Nucleus accumbens (tissue), 56 donors: ENCODE measurements at regions not wholly inside any gene's neighbourhood (a gene's known extent, or its start where the extent isn't known, plus 50 kb on each side); places are given as distances from the start of the nearest gene placed in this dataset.
"Not testable (repeated sequence)": the region's sequence is repeated elsewhere in the genome, so short reads cannot be mapped to it uniquely, and the experiment has no call there.

Source experiments
- DNase-seq, 56 donors: peaks; one replicate each; lab custom pipeline; 2025; lab: John Stamatoyannopoulos, UW

DNA sequence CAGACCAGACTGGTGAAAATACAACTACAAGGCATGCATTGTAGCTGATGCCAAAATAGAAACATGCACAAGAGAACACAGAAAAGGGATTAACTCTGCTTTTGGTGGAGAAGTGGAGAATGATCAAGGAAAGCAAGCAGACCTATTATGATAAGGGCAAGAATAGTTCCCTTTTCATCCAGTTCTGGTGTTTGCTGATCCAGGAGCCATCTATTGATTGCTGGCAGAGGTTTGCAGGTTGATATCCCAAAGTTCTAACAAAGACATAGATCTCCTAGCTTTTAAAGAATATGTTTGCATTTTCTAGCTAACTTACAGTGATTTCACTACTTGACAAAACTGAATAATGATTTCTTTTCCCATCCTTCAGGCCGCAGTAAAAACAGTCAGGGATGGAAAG, 166.2 kb upstream of the CDKN3 start:
- no peak for DNase-seq

DNA sequence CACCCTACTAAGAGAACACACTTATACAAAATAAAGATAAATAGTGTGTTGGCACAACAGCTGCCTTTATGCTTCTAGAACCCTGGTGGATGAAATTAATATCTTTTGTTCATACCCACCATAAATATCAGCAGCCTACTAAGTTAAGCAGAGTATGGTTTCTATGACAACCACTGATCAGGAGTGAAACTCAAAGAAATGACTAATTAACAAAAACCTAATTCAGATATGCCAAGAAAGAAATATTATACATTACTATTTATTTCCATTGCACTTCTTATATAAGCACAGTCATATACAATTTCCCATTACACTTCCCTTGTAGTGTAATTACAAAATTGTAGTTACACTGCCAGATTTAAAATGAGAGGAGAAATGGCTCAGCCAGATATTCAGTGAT, 164.1 kb upstream of the CDKN3 start:
- no peak for DNase-seq

DNA sequence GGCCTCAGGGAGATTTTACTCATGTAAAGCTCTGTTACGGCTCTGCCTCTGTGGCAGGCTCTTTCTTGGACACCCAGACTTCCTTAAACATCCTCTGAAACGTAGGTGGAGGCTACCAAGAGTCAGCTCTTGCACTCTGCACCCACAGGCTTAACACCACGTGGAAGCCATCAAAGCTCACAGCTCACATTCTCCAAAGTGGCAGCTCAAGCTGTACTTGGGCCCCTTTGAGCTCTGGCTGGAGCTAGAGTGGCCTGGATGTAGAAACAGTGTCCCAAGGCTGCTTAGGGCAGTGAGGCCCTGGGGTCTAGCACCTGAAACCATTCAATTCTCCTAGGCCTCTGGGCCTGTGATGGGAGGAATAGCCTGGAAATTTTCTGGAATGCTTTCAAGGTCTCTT, 155.3 kb upstream of the CDKN3 start:
- no peak for DNase-seq

DNA sequence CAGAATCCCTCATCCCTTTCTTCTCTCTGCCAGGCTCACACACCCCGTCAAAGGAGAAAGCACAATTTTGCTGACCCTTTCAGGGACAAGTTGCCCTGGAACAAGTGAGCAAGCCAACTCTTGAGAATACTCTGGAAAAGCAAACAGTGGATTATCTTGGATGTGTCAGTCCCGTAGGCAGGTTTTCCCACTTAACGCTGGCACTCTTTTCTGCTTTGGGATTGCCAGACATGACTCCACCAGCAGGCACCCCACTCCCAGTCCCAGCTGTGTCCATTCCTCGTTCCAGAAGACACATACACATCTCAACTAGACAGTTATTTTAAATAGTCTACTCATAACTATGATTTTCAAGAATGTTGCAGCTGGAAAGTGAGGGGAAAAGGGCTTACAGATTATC, 145.5 kb upstream of the CDKN3 start:
- no peak for DNase-seq

DNA sequence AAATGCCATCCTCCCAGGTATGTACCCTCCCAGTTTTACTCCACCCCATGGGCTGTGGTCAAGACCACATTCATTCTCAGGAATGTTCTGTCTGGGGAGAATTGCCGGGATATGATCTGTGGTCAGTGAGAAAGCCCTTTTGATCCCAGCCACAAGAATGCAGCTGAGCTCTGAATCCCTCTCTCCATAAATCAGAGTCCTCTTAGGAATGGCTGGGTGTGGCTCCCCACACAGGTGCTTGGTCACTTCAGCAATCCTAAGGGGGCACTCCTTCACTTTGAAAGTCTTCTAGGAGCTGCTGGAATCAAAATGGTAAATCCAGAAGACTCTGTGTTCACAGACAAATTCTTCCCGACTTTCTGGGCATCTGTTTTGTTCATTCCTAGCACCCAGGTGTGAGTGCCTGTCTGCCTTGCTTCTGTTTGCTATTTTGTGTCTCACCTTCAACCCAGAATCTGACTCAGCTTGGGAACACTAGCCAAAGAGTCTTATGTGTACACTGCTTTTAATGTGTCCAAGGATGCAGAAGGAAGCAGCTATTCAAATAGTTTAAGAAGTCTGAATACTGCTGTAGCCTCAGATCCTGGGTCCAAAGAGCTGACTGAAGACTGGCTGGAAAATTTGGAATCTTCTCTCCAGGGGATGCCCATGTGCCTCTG, 144.6 kb upstream of the CDKN3 start:
- no peak for DNase-seq

DNA sequence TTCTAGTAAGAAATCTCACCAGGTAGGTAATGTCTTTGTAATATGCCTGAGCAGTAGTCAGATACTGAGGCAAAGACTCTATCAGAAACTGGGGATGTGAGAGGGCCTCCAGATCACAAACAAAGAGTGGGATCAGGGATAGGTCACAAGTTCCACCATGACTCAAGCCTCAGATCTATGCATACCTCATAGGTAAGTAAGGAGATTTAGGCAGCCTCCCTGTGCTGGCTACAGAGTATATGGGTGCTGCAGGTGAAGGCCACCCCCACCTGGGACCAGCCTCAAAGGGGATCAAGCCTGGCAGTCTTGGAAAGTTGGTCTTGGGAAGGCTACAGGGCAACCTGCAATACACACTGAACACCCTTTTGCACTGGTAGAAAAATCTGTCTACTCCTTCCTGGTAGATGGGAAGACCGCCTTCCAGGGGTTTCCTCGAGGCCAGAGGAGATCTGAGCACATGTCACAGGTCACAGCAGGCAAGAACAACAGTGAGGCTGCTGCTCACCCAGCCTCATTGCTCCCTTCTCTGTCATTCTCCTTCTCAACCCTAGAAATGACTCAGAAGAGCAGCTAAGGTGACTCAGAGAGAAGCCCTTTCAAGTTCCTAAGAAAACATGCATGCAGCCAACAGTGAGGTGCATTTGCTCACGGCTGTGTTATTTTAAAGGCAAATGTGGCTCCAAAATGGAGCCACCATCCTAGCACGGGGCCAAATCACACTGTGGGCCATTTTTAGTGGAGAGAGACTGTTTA, 143.4 kb upstream of the CDKN3 start:
- DNase-seq, result no peak

DNA sequence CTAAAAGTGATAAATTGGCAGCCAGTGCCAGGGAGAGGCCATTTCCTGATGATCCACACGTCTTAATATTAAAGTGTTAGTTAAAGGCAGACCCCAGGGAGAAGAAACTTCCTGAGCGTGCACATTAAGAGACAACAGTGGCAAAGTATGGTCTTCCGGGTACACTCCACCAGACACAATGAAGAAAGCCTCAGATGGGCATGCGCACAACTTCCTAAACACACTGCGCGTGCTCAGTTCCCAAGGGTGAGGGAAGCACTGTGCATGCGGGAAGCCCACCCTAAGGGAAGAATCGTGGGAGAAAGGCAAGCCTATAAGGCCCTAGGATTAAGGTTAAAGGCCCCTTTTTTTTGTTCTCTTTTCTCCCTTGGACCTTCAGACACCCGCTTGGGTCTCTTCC, 140.7 kb upstream of the CDKN3 start:
- no peak for DNase-seq

DNA sequence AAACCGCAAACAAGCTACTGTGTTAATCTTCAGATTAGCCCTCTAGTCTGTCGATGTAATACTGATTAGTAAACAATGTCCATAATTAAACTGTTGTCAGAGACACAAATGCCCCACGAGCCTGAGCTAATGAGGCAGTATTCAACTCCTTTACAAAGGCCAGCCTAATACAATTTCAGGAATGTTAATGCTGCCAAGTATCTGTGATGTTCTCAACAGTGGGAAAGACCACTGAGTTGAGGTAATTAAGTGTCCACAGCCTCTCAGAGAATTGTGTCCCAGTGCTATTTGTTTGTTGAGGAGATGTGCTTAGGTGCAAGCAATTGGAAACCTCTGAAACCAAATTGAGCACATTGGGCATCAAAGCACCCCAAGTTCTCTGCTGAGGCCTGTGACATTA, 139.4 kb upstream of the CDKN3 start:
- no peak for DNase-seq

DNA sequence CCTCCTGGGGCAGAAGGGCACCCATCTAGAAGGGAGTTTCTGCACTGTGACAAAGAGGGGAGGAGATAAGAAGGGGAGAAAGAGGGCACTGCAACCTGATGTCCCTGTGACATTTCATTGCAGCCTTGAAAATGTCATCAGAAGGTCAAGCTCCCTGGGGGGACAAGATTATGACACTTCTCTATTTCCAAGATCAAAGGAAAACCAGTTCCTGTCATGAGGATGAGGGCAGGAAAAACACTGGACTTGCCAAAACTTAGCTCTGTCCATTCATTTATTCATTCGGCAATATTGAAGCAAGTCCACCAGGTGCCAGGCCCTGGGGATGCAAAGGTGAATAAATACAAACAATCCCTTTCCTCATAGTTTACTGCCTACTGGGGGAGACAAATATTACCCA, 138.4 kb upstream of the CDKN3 start:
- no peak for DNase-seq

DNA sequence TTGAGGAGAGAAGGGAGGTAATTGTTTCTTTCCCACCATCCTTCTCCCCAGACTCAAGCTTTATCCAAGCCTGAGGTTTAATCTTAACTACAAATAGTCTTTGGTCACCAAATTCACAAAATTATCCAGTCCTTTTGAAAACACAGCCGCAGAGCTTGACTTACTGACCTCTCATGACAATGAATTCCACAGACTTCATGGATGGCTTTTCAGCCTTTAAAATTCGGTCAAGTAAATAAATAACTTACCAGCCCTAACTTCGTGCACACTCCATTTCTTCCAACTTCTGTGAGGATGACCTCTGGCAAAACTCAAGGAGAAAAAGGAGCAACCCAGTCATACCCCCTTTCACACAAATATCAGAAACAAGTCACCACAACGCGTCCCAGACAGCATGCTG, 137.0 kb upstream of the CDKN3 start:
- no peak for DNase-seq

DNA sequence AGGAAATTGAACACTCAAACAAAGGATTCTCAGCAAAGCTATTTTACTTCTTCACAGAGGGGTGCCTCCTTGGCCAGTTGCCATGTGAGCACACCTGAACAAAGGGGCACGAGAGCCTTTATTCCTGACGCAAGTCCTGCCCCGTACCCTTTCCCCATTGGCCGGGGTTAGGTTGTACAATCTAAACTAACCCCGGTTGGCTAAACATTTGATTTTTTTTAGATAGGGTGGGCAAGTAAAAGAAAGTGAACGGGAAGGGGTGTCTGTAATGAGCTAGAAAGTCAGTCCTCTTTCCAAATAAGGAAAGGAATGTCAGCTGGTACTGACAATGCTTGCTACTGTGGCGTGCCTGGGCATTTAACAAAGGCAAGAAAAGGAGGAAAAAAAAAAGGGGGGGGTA, 135.5 kb upstream of the CDKN3 start:
- no peak for DNase-seq

DNA sequence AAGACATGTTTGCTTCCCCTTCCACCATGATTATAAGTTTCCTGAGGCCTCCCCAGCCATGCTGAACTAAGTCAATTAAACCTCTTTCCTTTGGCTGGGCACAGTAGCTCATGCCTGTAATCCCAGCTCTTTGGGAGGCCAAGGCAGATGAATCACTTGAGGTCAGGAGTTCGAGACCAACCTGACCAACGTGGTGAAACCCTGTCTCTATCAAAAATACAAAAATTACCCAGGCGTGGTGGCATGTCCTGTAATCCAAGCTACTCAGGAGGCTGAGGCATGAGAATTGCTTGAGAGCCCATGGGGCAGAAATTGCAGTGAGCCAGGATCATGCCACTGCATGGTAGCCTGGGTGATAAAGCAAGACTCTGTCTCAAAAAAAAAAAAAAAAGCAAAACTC, 130.2 kb upstream of the CDKN3 start:
- not testable (repeated sequence) for DNase-seq

DNA sequence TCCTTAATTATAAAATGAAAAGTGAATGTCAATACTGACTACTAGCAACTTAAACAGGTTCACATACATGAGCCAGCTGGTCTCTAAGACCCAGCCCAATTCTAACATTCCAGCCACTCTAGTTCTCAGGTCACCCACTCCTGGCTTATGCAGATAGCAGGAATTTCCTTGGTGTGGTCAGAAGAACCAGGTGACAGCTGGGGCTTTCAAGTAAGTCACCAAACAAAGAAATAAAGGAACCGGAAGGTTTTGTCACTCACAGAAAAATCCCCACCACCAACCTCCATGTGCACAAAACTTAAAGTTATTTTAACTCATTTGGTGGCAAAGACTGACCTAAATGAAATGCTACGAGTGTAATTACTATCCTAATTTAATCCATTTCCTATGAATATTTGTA, 129.6 kb upstream of the CDKN3 start:
- DNase-seq, result no peak

DNA sequence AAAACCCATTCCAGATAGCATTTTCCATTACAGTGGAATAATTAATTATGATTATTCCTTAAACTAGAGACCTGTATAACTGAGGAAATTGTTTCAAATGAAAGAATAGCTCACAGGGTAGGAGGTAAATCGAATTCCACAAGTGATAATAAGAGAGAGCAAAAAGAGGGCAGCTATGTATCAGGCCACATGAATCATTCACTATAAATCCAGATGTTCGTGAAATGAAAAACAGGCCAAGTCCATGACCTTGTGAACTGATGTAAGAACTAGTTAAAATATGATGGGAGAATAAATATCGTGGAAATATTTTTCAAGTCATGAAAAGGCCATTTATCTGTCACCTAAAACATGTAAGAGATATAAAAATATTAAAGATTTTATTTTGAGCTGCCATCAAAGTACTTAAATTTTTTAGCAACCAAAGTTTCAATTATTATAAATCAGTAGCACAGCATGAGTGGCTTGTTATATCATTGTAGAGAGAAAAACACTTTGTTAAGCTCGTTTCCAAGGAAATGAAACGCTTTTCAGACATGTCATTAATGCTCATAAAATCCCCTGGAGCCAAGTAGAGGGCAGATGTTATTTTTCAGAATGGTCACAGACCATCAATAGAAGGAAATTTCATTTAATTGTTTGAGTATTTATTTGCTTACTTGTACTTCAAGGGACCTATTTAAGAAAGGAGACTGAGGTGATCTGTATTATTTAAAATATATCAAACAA, 120.6 kb upstream of the CDKN3 start:
- no peak for DNase-seq

DNA sequence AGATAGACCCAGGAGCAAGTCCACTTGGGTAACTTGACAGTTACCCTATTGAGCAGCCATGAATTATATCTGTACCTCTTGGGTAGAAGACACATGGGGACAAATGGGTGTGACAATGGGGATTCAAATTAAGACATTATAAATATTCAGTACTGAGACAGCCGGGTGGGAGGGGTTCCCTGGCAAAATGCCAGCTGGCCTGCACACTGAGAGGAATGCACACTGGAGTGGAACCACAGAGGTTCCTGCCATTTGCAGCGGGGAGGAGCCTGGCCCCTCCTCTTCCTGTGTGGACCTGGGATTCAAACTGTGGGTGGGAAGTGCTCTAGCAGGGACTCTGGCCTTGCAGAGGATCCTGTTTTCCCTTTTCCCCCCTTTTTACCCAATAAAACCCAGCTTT, 118.7 kb upstream of the CDKN3 start:
- no peak for DNase-seq

DNA sequence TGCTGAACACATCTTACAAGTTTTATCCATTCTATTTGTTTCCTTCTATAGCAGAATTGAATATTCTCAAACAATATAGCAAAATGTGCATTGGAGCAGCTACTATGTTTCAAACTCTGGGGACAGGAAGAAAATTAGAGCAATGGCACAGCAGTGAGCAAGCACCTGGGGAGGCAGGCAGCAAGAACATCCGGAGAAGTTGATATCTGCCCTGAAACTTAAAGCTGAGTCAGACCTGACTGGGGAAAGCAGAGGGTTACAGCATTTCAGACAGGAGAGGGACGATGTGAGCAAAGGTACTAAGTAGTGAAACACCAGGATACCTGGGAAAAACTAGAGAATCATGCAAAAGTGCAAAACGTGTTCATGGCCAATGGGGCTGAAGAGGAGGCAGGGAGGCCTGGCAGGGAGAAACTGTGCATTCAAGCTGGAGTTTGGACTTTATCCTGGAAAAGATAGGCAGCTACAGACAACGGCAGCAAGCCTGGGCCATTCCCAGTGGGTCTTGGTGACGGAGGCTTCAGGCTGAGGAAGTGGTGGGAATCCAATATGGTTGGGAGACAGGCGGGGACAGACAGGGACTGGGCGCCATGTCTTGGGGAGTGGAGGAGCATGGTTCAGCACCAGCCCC, 118.0 kb upstream of the CDKN3 start:
- DNase-seq, result no peak

DNA sequence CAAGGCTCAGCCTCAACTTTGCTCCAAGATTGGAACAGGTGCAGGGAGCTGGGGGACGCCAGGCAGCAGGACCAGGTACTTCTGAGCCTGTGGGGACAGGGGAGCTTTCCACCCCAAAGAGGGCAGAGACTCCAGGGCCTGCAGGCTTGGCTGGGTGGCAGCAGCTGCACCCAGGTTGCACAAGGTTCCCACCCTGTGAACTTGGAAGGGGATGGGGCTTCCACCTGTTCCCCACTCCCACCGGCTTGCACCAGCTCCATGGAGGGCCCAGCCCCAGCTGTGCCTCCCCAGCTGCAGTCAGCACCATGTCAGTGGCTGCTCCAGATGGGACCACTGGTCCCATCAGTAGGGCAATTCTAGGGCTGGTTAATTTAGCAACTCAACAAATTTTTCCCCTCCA, 114.0 kb upstream of the CDKN3 start:
- no peak for DNase-seq

DNA sequence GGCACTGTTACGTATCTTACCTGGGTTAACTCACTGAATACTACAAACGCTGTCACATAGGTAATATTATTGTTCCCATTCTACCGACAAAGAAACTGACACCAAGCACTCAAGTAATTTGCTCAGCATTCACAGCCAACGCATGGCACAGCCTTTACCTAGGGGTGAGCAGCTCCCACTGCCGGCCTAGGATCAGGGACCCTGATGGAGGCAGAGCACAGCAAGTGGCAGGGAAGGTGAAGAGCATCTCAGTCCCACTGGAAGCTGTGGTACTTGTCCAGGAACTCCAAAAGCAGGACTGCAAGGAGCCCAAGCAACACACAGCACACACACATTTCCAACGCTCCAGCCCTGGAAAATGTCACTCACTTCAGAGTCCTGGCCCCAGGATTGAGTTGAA, 111.8 kb upstream of the CDKN3 start:
- no peak for DNase-seq

DNA sequence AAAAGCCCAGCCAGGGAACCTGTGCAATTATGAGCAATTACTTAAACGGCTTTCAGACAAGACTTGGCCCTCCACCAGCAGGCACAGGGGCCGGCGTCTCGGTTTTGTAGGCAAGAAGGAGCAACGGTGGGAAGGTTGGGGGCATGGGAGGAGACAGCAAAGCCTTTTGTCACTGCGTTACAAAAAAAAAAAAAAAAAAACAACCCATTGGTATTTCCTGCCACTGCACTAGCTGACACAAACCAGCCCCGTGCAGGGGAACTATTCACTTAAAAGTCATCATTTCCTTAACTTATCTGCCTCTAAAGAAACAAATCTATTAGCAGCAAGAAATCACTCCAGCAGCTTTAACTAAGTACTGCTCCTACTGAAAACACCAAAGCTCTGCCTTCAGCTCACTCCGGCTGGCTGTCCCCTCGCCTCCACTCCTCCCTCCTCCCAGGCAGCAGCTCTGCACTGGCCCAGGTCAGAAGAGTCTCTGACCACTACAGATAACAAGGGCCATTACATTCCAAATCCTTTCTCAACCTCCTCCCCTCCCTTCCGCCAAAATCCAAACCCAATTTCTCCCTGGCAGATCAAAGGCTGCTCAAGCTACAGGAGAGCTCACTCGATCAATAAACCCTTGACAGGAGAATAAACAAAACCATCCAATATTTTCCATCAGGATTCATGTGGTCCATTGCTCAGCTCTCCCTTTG, 105.2 kb upstream of the CDKN3 start:
- no peak for DNase-seq

DNA sequence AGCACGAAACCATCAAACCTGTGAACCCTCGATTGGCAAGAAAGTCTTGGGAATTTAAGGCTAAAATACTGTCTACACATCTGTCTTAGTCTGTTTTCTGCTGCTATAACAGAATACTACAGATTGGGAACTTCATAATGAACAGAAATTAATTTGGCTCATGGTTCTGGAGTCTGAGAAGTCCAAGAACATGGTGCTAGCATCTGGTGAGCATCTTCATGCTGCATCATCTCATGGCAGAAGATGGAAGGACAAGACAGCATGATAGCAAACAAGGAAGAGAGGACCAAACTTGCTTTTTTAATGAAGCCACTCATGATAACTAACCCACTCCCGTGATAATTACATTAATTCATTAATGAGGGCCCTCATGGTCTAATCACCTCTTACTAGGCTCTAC, 102.0 kb upstream of the CDKN3 start:
- DNase-seq, result no peak
